Parathyroid adenoma (tissue), 2 donors: ENCODE measurements at regions not wholly inside any gene's neighbourhood (a gene's known extent, or its start where the extent isn't known, plus 50 kb on each side); places are given as distances from the start of the nearest gene placed in this dataset.

Source experiments
- H2AFZ ChIP-seq: fragments of 300-600 bp; sonication (generic); one replicate; pipeline ENCODE4 v1.7.0; 2017; ENCODE audit warnings: antibody characterized with exemption, mild to moderate bottlenecking
- H3K27ac ChIP-seq: fragments of 300-600 bp; sonication (generic); one replicate; pipeline ENCODE4 v1.7.0; 2017
- H3K27me3 ChIP-seq: fragments of 300-600 bp; sonication (generic); one replicate; pipeline ENCODE4 v1.7.0; 2017; ENCODE audit warnings: low read length; ENCODE audit not compliant: control insufficient read depth, insufficient read depth
- H3K36me3 ChIP-seq: fragments of 300-600 bp; sonication (generic); one replicate; pipeline ENCODE4 v1.7.0; 2017; ENCODE audit warnings: low read length; ENCODE audit not compliant: control insufficient read depth, insufficient read depth
- H3K4me1 ChIP-seq: fragments of 300-600 bp; sonication (generic); one replicate; pipeline ENCODE4 v1.7.0; 2017; ENCODE audit warnings: control low read depth
- H3K4me2 ChIP-seq: fragments of 300-600 bp; sonication (generic); one replicate; pipeline ENCODE4 v1.7.0; 2017; ENCODE audit warnings: low read length
- H3K4me3 ChIP-seq: fragments of 300-600 bp; sonication (generic); one replicate; pipeline ENCODE4 v1.7.0; 2017; ENCODE audit warnings: low read depth, low read length
- H3K79me2 ChIP-seq: fragments of 300-600 bp; sonication (generic); one replicate; pipeline ENCODE4 v1.7.0; 2017; ENCODE audit warnings: control low read depth
- H3K9ac ChIP-seq: fragments of 300-600 bp; sonication (generic); one replicate; pipeline ENCODE4 v1.7.0; 2017; ENCODE audit warnings: mild to moderate bottlenecking
- H3K9me3 ChIP-seq: fragments of 300-600 bp; sonication (generic); one replicate; pipeline ENCODE4 v1.7.0; 2017; ENCODE audit warnings: low read length; ENCODE audit not compliant: control insufficient read depth
- CTCF ChIP-seq: fragments of 300-600 bp; sonication (generic); IDR thresholded peaks from one replicate; pipeline ENCODE4 v1.7.0; 2017; ENCODE audit warnings: antibody characterized with exemption, mild to moderate bottlenecking
- donor health status: primary hyperparathyroidism.

- Histone ChIP-seq H2AFZ (no peak overlapping the region), H3K9me3 (no peaks in the 10 kb centered on the region), H3K4me3 (no peak overlapping the region), H3K36me3 (no peaks in the 10 kb centered on the region), H3K9ac (no peak overlapping the region), H3K27ac (no peak overlapping the region), H3K79me2 (no peaks in the 10 kb centered on the region), H3K27me3 (no peaks in the 10 kb centered on the region), H3K4me1 (no peaks in the 10 kb centered on the region), H3K4me2 (no peak overlapping the region)
- no peak for TF ChIP-seq CTCF
These were observed 112.0 kb upstream of the NDP start for GRCh38 chrX:44085209-44085608.

GRCh38 chrX:44082829-44083228 lies 109.6 kb upstream of the NDP start:
- no peaks in the 10 kb centered on the region for H3K9me3 ChIP-seq
- no peak overlapping the region for H3K4me3 ChIP-seq
- H3K79me2 ChIP-seq, result no peaks in the 10 kb centered on the region
- H3K36me3 ChIP-seq, result no peaks in the 10 kb centered on the region
- no peaks in the 10 kb centered on the region for H3K27me3 ChIP-seq
- no peak for TF ChIP-seq CTCF
- H3K4me1 ChIP-seq, result no peaks in the 10 kb centered on the region
- H2AFZ ChIP-seq, result no peak overlapping the region
- H3K9ac ChIP-seq, result no peak overlapping the region
- no peak overlapping the region for H3K27ac ChIP-seq
- H3K4me2 ChIP-seq, result no peak overlapping the region

- Histone ChIP-seq H3K79me2 (no peaks in the 10 kb centered on the region), H3K4me3 (no peak overlapping the region), H3K36me3 (no peaks in the 10 kb centered on the region), H3K9ac (no peak overlapping the region), H3K4me2 (no peak overlapping the region), H3K27me3 (no peaks in the 10 kb centered on the region), H2AFZ (no peak overlapping the region), H3K9me3 (no peaks in the 10 kb centered on the region), H3K27ac (no peak overlapping the region), H3K4me1 (no peaks in the 10 kb centered on the region)
- no peak for TF ChIP-seq CTCF
These were observed 106.9 kb upstream of the NDP start for GRCh38 chrX:44080083-44080482.

GRCh38 chrX:44072631-44073030 lies 99.4 kb upstream of the NDP start:
- Histone ChIP-seq H3K27ac (no peak overlapping the region), H3K4me1 (no peaks in the 10 kb centered on the region), H2AFZ (no peak overlapping the region), H3K4me3 (no peak overlapping the region), H3K9me3 (no peaks in the 10 kb centered on the region), H3K27me3 (no peaks in the 10 kb centered on the region), H3K79me2 (no peaks in the 10 kb centered on the region), H3K9ac (no peak overlapping the region), H3K36me3 (no peaks in the 10 kb centered on the region), H3K4me2 (no peak overlapping the region)
- TF ChIP-seq CTCF, result no peak

- H3K27me3 ChIP-seq, result no peaks in the 10 kb centered on the region
- no peaks in the 10 kb centered on the region for H3K9me3 ChIP-seq
- no peaks in the 10 kb centered on the region for H3K4me1 ChIP-seq
- H3K79me2 ChIP-seq, result no peaks in the 10 kb centered on the region
- no peak overlapping the region for H3K27ac ChIP-seq
- H3K4me3 ChIP-seq, result no peak overlapping the region
- no peak overlapping the region for H3K9ac ChIP-seq
- no peaks in the 10 kb centered on the region for H3K36me3 ChIP-seq
- H3K4me2 ChIP-seq, result no peak overlapping the region
- no peak for TF ChIP-seq CTCF
- H2AFZ ChIP-seq, result no peak overlapping the region
These were observed 98.8 kb upstream of the NDP start for GRCh38 chrX:44071847-44072551.
